NT2/D1 (cell line): ENCODE measurements at regions not wholly inside any gene's neighbourhood (a gene's known extent, or its start where the extent isn't known, plus 50 kb on each side); places are given as distances from the start of the nearest gene placed in this dataset.

Experiments used
- DNase-seq: peaks from one replicate; pipeline ENCODE4 v3.0.0-alpha.2; 2011; ENCODE audit warnings: low read depth, low spot score
- H3K27me3 ChIP-seq: 2 replicates; pipeline ENCODE4 v1.6.0; 2011; ENCODE audit warnings: mild to moderate bottlenecking; ENCODE audit not compliant: insufficient read length, insufficient read depth
- H3K36me3 ChIP-seq: 2 replicates; pipeline ENCODE4 v1.6.1; 2011; ENCODE audit warnings: mild to moderate bottlenecking, low read length, mixed read lengths; ENCODE audit not compliant: insufficient read depth, insufficient read length
- H3K4me1 ChIP-seq: 2 replicates; pipeline ENCODE4 v1.5.1; 2011; ENCODE audit not compliant: insufficient read depth, insufficient read length
- H3K4me3 ChIP-seq: 2 replicates; pipeline ENCODE4 v1.5.1; 2011; ENCODE audit warnings: low read depth; ENCODE audit not compliant: insufficient read length
- H3K9ac ChIP-seq: 2 replicates; pipeline ENCODE4 v1.6.0; 2011; ENCODE audit warnings: low read depth; ENCODE audit not compliant: insufficient read length
- H3K9me3 ChIP-seq: 2 replicates; pipeline ENCODE4 v1.5.1; 2011; ENCODE audit warnings: mild to moderate bottlenecking, low read length; ENCODE audit not compliant: insufficient read depth
- SUZ12 ChIP-seq: IDR thresholded peaks from 2 replicates; pipeline ENCODE4 v1.6.1; 2011; ENCODE audit not compliant: insufficient read length, insufficient read depth; ENCODE audit errors: extremely low read depth
- YY1 ChIP-seq: IDR thresholded peaks from 2 replicates; pipeline ENCODE4 v1.6.1; 2011; ENCODE audit not compliant: insufficient read length, insufficient read depth
- ZNF274 ChIP-seq: IDR thresholded peaks from 2 replicates; pipeline ENCODE4 v1.6.1; 2011; ENCODE audit warnings: mild to moderate bottlenecking, low read depth, low read length

DNA sequence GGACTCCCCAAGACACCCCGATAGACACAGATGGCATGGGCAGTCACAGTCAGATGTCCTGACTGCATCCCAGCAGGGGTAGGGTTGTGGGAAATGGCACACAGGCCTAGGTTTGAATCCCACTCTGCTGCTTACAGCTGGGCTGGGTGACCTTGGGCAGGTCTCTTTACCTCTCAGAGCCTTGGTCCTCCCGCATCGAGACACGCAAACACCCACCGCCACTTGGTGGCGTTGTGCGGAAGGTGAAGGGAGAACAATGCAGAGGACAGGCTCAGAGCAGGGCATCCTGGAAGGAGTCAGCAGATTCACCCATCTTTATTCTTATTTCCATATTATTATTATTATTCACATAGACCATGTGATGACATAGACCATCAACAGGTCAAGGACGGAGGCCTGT, 140.5 kb downstream of the MIAT start:
- Histone ChIP-seq H3K4me3 (no peak overlapping the region), H3K36me3 (no peaks in the 10 kb centered on the region), H3K4me1 (peaks cover 6% of the 10 kb centered on the region), H3K9ac (no peak overlapping the region), H3K27me3 (no peaks in the 10 kb centered on the region), H3K9me3 (no peaks in the 10 kb centered on the region; the same call in 1 of the 2 replicates)
- DNase-seq = no peak
- TF ChIP-seq YY1 (no peak), SUZ12 (no peak), ZNF274 (no peak)

DNA sequence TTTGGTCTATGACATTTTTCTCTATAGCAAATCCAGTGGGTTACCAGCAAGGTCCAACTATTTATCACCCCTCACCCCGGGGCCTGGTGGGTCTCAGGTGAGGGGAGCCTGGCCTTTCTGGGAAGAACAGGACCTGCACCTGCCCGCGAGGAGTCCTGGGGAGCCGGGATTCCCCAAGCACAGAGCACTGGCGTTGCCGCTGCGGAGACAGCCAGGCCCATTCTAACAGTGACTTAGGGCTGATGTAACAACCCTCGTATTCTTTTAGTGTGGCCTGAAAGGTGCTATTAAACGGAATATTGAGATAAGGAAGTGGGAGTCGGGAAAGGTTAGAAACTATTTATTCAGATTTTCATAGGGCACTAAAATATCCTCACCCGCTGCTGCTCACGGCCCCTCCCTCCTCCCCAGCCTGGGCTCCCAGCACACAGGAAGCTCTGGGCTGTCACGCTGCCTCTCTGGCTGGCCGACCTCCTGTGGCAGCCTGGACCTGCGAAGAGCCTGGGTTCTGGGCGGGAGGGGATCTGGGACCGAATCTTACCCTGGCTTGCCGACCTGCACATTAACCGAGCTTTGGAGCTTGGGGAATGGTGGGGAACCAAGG, 141.2 kb downstream of the MIAT start:
- DNase-seq = no peak
- TF ChIP-seq ZNF274 (no peak), YY1 (no peak), SUZ12 (no peak)
- Histone ChIP-seq H3K9me3 (no peaks in the 10 kb centered on the region; the same call in 1 of the 2 replicates), H3K27me3 (no peaks in the 10 kb centered on the region), H3K9ac (no peak overlapping the region), H3K4me1 (peaks cover 6% of the 10 kb centered on the region), H3K4me3 (no peak overlapping the region), H3K36me3 (no peaks in the 10 kb centered on the region)

DNA sequence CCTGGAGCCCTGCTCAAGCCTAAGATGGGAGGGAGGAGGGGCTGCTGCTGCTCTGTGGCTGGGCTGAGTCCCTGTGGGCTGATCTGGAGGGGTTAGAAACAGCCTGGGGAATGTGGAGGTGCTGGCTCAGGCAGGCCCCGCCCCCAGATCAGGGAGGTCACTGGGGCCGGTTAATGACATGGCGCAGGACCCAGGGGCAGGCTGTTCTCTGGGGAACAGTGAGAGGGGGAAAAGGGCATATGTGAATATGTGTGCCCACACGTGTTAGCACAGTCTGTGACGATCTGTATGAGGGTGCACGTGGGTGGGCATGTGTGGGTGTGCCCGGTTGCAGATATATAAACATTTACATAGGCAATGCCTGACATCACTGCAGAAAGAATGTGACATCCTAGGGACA, 143.5 kb downstream of the MIAT start:
- H3K9ac ChIP-seq = no peak overlapping the region
- peak; percentile 38 for DNase-seq
- H3K27me3 ChIP-seq = no peaks in the 10 kb centered on the region
- H3K4me3 ChIP-seq = no peak overlapping the region
- TF ChIP-seq YY1 = no peak
- TF ChIP-seq SUZ12 = no peak
- no peak for TF ChIP-seq ZNF274
- no peaks in the 10 kb centered on the region for H3K36me3 ChIP-seq
- peaks cover 6% of the 10 kb centered on the region for H3K4me1 ChIP-seq
- no peaks in the 10 kb centered on the region for H3K9me3 ChIP-seq

DNA sequence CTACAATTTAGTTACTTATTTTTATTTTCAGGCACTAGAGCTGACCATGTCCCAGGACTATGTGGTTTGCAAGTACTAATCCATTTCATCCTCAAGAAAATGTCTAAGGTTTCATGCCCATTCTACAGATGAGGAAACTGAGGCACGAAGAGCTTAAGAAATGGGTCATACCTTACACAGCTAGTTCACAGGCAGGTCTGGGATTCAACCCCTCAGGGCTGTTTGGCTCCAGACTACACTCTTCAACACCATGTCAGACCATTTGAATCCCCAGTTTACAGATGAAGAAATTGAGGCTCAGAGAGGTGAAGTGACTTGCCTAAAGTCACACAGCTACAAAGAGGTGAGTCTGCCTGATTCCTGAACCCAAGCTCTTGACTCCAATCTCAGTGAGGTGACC, 144.1 kb downstream of the MIAT start:
- Histone ChIP-seq H3K9me3 (no peaks in the 10 kb centered on the region), H3K4me1 (peaks cover 3% of the 10 kb centered on the region), H3K9ac (no peak overlapping the region), H3K4me3 (no peak overlapping the region), H3K36me3 (no peaks in the 10 kb centered on the region), H3K27me3 (no peaks in the 10 kb centered on the region)
- DNase-seq = no peak
- no peak for TF ChIP-seq ZNF274
- TF ChIP-seq YY1 = no peak
- TF ChIP-seq SUZ12 = no peak

DNA sequence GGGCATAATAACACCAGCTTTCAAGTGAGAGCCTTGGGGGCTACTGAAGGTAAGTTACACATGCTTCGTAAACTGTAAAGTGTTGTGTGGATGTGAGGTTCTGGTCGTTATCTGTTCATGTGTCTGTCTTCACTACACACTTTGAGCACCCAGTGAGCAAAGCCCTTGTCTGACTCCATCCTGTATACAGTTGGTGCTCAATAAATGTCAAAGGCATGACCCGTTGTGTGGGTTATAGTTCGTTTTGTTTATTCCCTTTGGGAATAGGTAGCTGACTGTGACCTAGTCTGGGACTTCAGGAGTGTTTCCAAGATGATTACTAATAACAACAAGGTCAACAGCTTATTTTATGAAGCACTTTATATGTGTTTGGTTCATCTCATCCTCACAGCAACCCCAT, 146.9 kb downstream of the MIAT start:
- H3K9me3 ChIP-seq = no peaks in the 10 kb centered on the region
- H3K27me3 ChIP-seq = no peaks in the 10 kb centered on the region
- no peak for TF ChIP-seq YY1
- TF ChIP-seq ZNF274 = no peak
- no peak for TF ChIP-seq SUZ12
- no peak for DNase-seq
- no peaks in the 10 kb centered on the region for H3K36me3 ChIP-seq
- peaks cover 6% of the 10 kb centered on the region for H3K4me1 ChIP-seq
- no peak overlapping the region for H3K9ac ChIP-seq
- no peak overlapping the region for H3K4me3 ChIP-seq

DNA sequence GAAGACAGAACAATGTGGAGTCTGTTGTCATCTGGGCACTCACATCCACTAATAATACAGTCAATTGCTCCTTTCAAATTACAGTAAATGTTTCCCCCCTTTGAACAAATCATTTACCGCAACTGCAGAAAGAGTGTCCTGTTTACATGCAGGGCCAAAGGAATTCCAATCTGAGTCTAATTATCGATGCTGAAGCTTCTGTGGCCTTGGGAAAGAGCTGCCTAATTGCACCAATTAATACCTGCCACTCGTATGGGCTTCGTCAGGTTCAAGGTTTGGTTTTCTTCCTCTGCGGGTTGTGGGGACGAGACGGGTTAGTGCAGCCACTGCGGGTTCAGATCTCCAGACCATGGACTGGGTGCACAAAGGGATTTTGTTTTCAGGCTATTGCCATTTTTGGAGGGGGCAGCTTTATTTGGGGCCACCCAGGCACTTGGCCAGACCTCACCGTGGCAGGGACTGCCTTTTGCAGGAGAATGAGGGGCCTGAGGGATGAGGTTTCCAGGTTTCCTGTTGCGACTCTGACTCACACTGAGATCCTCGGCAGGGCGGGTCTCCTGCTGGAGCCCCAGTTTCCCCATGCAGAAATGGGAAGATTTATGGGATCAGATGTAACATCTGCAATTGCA, 147.6 kb downstream of the MIAT start:
- Histone ChIP-seq H3K9ac (no peak overlapping the region), H3K27me3 (no peaks in the 10 kb centered on the region), H3K4me1 (peaks cover 6% of the 10 kb centered on the region), H3K9me3 (no peaks in the 10 kb centered on the region), H3K4me3 (no peak overlapping the region), H3K36me3 (no peaks in the 10 kb centered on the region)
- no peak for TF ChIP-seq ZNF274
- TF ChIP-seq SUZ12 = no peak
- TF ChIP-seq YY1 = no peak
- DNase-seq = no peak

DNA sequence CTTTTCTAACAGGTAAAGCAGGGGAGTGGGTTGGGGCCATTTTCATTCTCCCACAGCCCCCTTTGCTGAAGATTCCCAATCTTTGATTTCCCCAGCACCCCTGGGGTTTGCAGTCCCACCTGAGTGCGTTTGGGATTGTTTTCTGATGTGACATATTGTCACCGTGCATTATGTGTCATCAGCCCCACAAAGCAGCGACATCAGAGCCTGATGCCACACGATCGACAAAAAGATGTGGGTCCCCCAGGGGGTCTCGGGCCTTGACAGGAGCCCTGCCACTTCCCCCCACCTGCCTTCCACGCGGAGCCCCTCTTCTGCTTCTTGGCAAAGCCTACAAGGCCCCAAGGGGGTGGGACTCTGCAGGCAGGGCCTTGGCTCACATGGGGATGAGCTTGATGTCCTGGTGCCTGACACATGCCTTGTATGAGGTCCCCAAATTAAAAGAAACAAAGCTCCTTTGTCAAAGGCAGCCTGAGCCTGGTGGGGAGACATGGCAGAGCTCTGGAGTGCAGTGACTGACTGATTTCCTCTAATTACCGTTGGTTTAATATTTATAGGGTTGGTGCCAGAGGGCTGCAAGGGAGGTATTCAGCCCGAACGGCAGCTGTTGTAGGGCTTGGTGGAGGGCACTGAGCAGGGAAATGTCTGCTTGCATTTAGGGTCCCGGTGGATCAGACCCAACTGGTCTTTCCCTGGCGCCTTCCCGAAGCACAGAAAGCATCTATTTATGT, 149.2 kb downstream of the MIAT start:
- DNase-seq = no peak
- Histone ChIP-seq H3K4me1 (peaks cover 2% of the 10 kb centered on the region), H3K27me3 (no peaks in the 10 kb centered on the region), H3K36me3 (no peaks in the 10 kb centered on the region), H3K9me3 (no peaks in the 10 kb centered on the region), H3K9ac (no peak overlapping the region), H3K4me3 (no peak overlapping the region)
- TF ChIP-seq YY1 (no peak), ZNF274 (no peak), SUZ12 (no peak)
